Kidney (tissue), 13 donors: ENCODE measurements at regions not wholly inside any gene's neighbourhood (a gene's known extent, or its start where the extent isn't known, plus 50 kb on each side); places are given as distances from the start of the nearest gene placed in this dataset.

Source experiments
- DNase-seq, 5 donors: peaks; one replicate each; pipeline ENCODE4 v3.0.0-alpha.2; 2013 to 2020
- FAIRE-seq: peaks from 2 replicates; lab custom pipeline; 2012; peaks lifted over from hg19 to GRCh38; lab: Jason Lieb, UNC
- H3K27ac ChIP-seq, 2 donors: one replicate each; pipeline ENCODE4 v1.7.0; 2013; ENCODE audit warnings: low read depth in 2 of 2, low read length in 2 of 2, inconsistent platforms in 1 of 2
- H3K27me3 ChIP-seq: one replicate; pipeline ENCODE4 v1.7.1; 2013; ENCODE audit warnings: low read length, inconsistent platforms; ENCODE audit not compliant: control insufficient read depth, insufficient read depth
- H3K36me3 ChIP-seq, 3 donors: one replicate each; pipeline versions ENCODE4 v1.7.0 to v1.7.1; 2013; ENCODE audit warnings: low read length in 3 of 3, control low read depth in 1 of 3, inconsistent platforms in 1 of 3; ENCODE audit not compliant: insufficient read depth in 3 of 3, control insufficient read depth in 2 of 3
- H3K4me1 ChIP-seq, 3 donors: one replicate each; pipeline versions ENCODE4 v1.7.0 to v1.7.1; 2013; ENCODE audit warnings: low read length in 3 of 3, inconsistent platforms in 1 of 3, low read depth in 1 of 3; ENCODE audit not compliant: control insufficient read depth in 2 of 3, insufficient read depth in 2 of 3
- H3K4me3 ChIP-seq, 3 donors: one replicate each; pipeline versions ENCODE4 v1.7.0 to v1.8.1; 2013; ENCODE audit warnings: low read length in 3 of 3, control low read depth in 1 of 3, inconsistent platforms in 1 of 3
- H3K9ac ChIP-seq, 3 donors: one replicate each; pipeline versions ENCODE4 v1.7.0 to v1.7.1; 2013; ENCODE audit warnings: low read length in 3 of 3, control low read depth in 1 of 3, inconsistent platforms in 1 of 3
- H3K9me3 ChIP-seq, 3 donors: one replicate each; pipeline versions ENCODE4 v1.7.0 to v1.7.1; 2013; ENCODE audit warnings: low read length in 3 of 3, control low read depth in 1 of 3, inconsistent platforms in 1 of 3; ENCODE audit not compliant: control insufficient read depth in 2 of 3, insufficient read depth in 1 of 3
- CTCF ChIP-seq: IDR thresholded peaks from 3 replicates; pipeline ENCODE4 v1.5.1; 2012; ENCODE audit warnings: mild to moderate bottlenecking, moderate library complexity, borderline replicate concordance; ENCODE audit not compliant: insufficient read depth; ENCODE audit errors: extremely low read depth
- intact Hi-C: fragments of 100-400 bp; cut with DNase I; formaldehyde crosslinking; loops from one replicate; pipeline ENCODE4 v1.11.1; 2022
- donor health status: control.
- donor health status: control.
- donor health status: control.
- donor health status: control.
- donor health status: control.
- donor health status: DM: yes; HTN: yes; CAD: no.
- donor health status: Normal renal cell carcinoma (clear cell type).

- no peak overlapping the region for H3K27ac ChIP-seq
- no peak overlapping the region for H3K4me3 ChIP-seq
- DNase-seq: no peak
- H3K9ac ChIP-seq: no peak overlapping the region
- no peak for FAIRE-seq
- intact Hi-C loops: no loop called here
- H3K36me3 ChIP-seq: no peaks in the 10 kb centered on the region
- no peaks in the 10 kb centered on the region for H3K4me1 ChIP-seq
- H3K27me3 ChIP-seq: no peaks in the 10 kb centered on the region
- no peak for TF ChIP-seq CTCF
- no peaks in the 10 kb centered on the region for H3K9me3 ChIP-seq
Observed at GRCh38 chr13:47646298-47646697, 354.8 kb downstream of the SUCLA2 start.

GRCh38 chr13:47639738-47640447 is 361.2 kb downstream of the SUCLA2 start:
- H3K27ac ChIP-seq: no peak overlapping the region
- no peak for TF ChIP-seq CTCF

GRCh38 chr13:47638627-47639026 is 362.4 kb downstream of the SUCLA2 start:
- intact Hi-C loops: no loop called here
- Histone ChIP-seq H3K4me1 (no peaks in the 10 kb centered on the region), H3K9ac (no peak overlapping the region), H3K27me3 (no peaks in the 10 kb centered on the region), H3K4me3 (no peak overlapping the region), H3K27ac (no peak overlapping the region), H3K9me3 (no peaks in the 10 kb centered on the region), H3K36me3 (no peaks in the 10 kb centered on the region)
- DNase-seq: no peak
- no peak for TF ChIP-seq CTCF
- FAIRE-seq: no peak

More at GRCh38 chr13:47639738-47640447, 361.2 kb downstream of the SUCLA2 start:
- H3K9ac ChIP-seq: no peak overlapping the region
- H3K36me3 ChIP-seq: no peaks in the 10 kb centered on the region
- no peaks in the 10 kb centered on the region for H3K27me3 ChIP-seq
- no peak overlapping the region for H3K4me3 ChIP-seq
- no peak for DNase-seq
- no peaks in the 10 kb centered on the region for H3K9me3 ChIP-seq
- no peak for FAIRE-seq
- no peaks in the 10 kb centered on the region for H3K4me1 ChIP-seq
- intact Hi-C loops: no loop called here
